ENCODE measurements at regions not wholly inside any gene's neighbourhood (a gene's known extent, or its start where the extent isn't known, plus 50 kb on each side); places are given as distances from the start of the nearest gene placed in this dataset.
"Not testable (repeated sequence)": the region's sequence is repeated elsewhere in the genome, so short reads cannot be mapped to it uniquely, and the experiment has no call there.

DNA sequence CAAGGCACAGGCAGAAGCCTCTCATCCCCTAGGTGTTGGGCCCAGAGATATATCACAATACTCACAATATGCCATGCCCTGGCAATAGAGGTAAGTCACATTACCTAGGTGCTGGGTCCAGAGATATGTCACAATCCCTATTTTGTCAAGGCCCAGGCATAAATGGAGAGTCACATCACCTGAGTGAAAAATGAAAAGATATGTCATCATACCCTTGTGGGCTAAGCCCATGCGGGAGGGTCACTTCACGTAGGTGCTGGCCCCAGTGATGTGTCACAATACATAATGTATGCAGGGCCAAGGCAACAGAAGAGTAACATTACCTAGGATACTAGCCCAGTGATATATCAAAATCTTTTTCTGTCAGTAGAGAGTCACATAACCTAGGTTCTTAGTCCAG lies 127.0 kb downstream of the ZNF675 start:
- no peaks in the 10 kb centered on the region for H3K36me3 Mint-ChIP-seq (ENCODE audit: insufficient read depth, unreplicated experiment)
- CTCF ChIA-PET, result no interaction called here
- H3K27me3 Mint-ChIP-seq (ENCODE audit: unreplicated experiment), result no peaks in the 10 kb centered on the region
- DNase-seq, result no peak
- H3K27ac Mint-ChIP-seq (ENCODE audit: unreplicated experiment), result no peak overlapping the region
- BruUV-seq (replicated peaks), result no TSS peak
- TF ChIP-seq, protein P1, sequence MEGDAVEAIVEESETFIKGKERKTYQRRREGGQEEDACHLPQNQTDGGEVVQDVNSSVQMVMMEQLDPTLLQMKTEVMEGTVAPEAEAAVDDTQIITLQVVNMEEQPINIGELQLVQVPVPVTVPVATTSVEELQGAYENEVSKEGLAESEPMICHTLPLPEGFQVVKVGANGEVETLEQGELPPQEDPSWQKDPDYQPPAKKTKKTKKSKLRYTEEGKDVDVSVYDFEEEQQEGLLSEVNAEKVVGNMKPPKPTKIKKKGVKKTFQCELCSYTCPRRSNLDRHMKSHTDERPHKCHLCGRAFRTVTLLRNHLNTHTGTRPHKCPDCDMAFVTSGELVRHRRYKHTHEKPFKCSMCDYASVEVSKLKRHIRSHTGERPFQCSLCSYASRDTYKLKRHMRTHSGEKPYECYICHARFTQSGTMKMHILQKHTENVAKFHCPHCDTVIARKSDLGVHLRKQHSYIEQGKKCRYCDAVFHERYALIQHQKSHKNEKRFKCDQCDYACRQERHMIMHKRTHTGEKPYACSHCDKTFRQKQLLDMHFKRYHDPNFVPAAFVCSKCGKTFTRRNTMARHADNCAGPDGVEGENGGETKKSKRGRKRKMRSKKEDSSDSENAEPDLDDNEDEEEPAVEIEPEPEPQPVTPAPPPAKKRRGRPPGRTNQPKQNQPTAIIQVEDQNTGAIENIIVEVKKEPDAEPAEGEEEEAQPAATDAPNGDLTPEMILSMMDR (IDR thresholded peaks at IDR 0.05; ENCODE audit: unreplicated experiment), result no peak
- H3K4me1 Mint-ChIP-seq (ENCODE audit: low read depth, unreplicated experiment), result no peaks in the 10 kb centered on the region
- peaks cover 17% of the 10 kb centered on the region for H3K9me3 Mint-ChIP-seq (ENCODE audit: low read depth, unreplicated experiment)
- no peak overlapping the region for H3K4me3 Mint-ChIP-seq (ENCODE audit: low read depth, unreplicated experiment)
- intact Hi-C loops (cut with micrococcal nuclease; ENCODE audit: unreplicated experiment), result no loop called here

DNA sequence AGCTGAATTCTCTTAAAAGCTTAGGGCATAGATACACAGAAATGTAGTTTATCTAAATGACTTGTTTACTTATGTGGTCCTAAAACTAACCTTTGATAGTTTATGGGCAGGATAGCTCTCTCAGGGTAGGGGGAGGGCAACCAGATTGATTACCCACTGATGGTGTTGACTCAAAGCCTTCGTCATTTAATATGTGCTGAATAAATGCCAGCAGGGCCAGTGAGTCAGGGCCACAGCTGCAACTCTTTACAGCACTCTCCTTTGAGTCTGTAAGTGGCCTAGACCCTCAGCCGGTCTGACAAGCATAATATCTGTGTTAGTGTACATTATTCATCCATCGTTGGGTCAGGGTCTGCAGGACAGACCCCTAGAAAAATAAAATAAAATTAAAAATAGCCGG lies 128.5 kb downstream of the ZNF675 start:
- no peaks in the 10 kb centered on the region for H3K36me3 Mint-ChIP-seq (ENCODE audit: insufficient read depth, unreplicated experiment)
- peaks cover 10% of the 10 kb centered on the region for H3K9me3 Mint-ChIP-seq (ENCODE audit: low read depth, unreplicated experiment)
- TF ChIP-seq, protein P1 (IDR thresholded peaks at IDR 0.05; ENCODE audit: unreplicated experiment), result no peak
- no peaks in the 10 kb centered on the region for H3K27me3 Mint-ChIP-seq (ENCODE audit: unreplicated experiment)
- intact Hi-C loops (cut with micrococcal nuclease; ENCODE audit: unreplicated experiment), result no loop called here
- no peaks in the 10 kb centered on the region for H3K4me1 Mint-ChIP-seq (ENCODE audit: low read depth, unreplicated experiment)
- no peak for DNase-seq
- H3K27ac Mint-ChIP-seq (ENCODE audit: unreplicated experiment), result no peak overlapping the region
- CTCF ChIA-PET, result no interaction called here
- no peak overlapping the region for H3K4me3 Mint-ChIP-seq (ENCODE audit: low read depth, unreplicated experiment)
- BruUV-seq (replicated peaks), result no TSS peak

DNA sequence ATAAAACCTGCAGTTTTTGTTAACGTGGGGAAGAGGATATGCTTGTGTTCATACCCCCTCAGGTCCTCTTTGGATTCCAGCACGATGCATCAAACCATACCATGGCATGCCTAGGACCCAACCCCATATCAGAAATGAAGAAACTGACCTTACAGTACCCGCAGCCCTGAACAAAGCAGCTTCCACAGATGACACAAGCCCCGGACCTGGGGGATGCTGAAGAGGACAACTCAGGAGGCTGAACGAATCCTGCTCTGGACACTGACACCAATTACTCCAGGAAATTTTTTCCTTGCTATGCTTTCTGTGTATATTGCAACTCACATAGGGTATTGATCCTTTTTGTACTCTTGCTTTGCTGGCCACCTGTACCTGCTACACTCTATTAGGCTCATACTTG lies 129.6 kb downstream of the ZNF675 start:
- CTCF ChIA-PET, result no interaction called here
- Mint-ChIP-seq H3K4me3 (ENCODE audit: low read depth, unreplicated experiment) (no peak overlapping the region), H3K27me3 (ENCODE audit: unreplicated experiment) (no peaks in the 10 kb centered on the region), H3K27ac (ENCODE audit: unreplicated experiment) (no peak overlapping the region), H3K36me3 (ENCODE audit: insufficient read depth, unreplicated experiment) (no peaks in the 10 kb centered on the region), H3K9me3 (ENCODE audit: low read depth, unreplicated experiment) (peaks cover 10% of the 10 kb centered on the region), H3K4me1 (ENCODE audit: low read depth, unreplicated experiment) (no peaks in the 10 kb centered on the region)
- intact Hi-C loops (cut with micrococcal nuclease; ENCODE audit: unreplicated experiment), result no loop called here
- no TSS peak for BruUV-seq (replicated peaks)
- DNase-seq, result no peak
- TF ChIP-seq, protein P1 (IDR thresholded peaks at IDR 0.05; ENCODE audit: unreplicated experiment), result no peak

DNA sequence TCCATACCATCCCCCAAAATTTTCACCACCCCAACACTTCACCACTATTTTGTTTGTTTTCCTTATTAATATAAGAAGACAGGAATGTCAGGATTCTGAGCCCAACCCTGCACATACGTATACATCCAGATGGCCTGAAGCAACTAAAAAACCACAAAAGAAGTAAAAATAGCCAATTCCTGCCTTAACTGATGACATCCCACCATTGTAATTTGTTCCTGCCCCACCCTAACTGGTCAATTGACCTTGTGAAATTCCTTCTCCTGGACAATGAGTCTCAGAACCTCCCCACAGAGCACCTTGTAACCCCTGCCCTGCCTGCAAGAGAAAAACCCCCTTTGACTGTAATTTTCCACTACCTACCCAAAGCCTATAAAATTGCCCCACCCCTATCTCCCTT lies 132.5 kb downstream of the ZNF675 start:
- TF ChIP-seq, protein P1 (IDR thresholded peaks at IDR 0.05; ENCODE audit: unreplicated experiment), result no peak
- CTCF ChIA-PET, result no interaction called here

DNA sequence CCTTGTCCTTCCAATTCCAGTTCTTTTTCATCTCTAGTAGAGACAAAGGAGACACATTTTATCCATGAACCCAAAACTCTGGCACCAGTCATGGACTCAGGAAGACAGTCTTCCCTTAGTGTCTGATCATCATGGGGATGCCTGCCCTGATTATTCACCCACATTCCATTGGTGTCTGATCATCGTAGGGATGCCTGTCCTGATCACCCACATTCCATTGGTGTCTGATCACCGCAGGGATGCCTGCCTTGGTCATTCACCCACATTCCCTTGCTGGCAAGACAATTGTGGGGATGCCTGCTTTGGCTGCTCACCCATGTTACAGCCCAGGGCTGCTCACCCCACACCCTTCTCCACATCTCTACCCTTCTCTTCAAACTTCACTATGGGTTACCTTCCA lies 136.9 kb downstream of the ZNF675 start:
- DNase-seq; intact Hi-C loops (cut with micrococcal nuclease; ENCODE audit: unreplicated experiment); H3K36me3 Mint-ChIP-seq (ENCODE audit: insufficient read depth, unreplicated experiment); H3K4me3 Mint-ChIP-seq (ENCODE audit: low read depth, unreplicated experiment); H3K4me1 Mint-ChIP-seq (ENCODE audit: low read depth, unreplicated experiment); BruUV-seq (replicated peaks); H3K27ac Mint-ChIP-seq (ENCODE audit: unreplicated experiment); H3K27me3 Mint-ChIP-seq (ENCODE audit: unreplicated experiment); CTCF ChIA-PET: not testable (repeated sequence)
- peaks cover 14% of the 10 kb centered on the region for H3K9me3 Mint-ChIP-seq (ENCODE audit: low read depth, unreplicated experiment)

More for the DNA sequence above, 132.5 kb downstream of the ZNF675 start:
- Mint-ChIP-seq H3K4me3 (ENCODE audit: low read depth, unreplicated experiment) (no peak overlapping the region), H3K27me3 (ENCODE audit: unreplicated experiment) (no peaks in the 10 kb centered on the region), H3K4me1 (ENCODE audit: low read depth, unreplicated experiment) (no peaks in the 10 kb centered on the region), H3K9me3 (ENCODE audit: low read depth, unreplicated experiment) (peaks cover 17% of the 10 kb centered on the region), H3K36me3 (ENCODE audit: insufficient read depth, unreplicated experiment) (no peaks in the 10 kb centered on the region), H3K27ac (ENCODE audit: unreplicated experiment) (no peak overlapping the region)
- BruUV-seq (replicated peaks), result no TSS peak
- DNase-seq, result no peak
- intact Hi-C loops (cut with micrococcal nuclease; ENCODE audit: unreplicated experiment), result no loop called here
